CD14-positive monocyte (primary cell): ENCODE measurements at regions not wholly inside any gene's neighbourhood (a gene's known extent, or its start where the extent isn't known, plus 50 kb on each side); places are given as distances from the start of the nearest gene placed in this dataset.

ENCODE experiments used
- DNase-seq, 3 donors: peaks; one replicate each; pipeline ENCODE4 v3.0.0-alpha.2; 2011 to 2022
- H2AFZ ChIP-seq: 2 replicates; pipeline ENCODE4 v1.6.0; 2012; ENCODE audit warnings: mild to moderate bottlenecking, low read depth, low read length, inconsistent platforms; ENCODE audit not compliant: insufficient read depth, poor library complexity, severe bottlenecking
- H3K27ac ChIP-seq, 2 donors: 1 replicate in 1 of 2; 2 replicates in 1 of 2; pipeline ENCODE4 v1.5.1; 2012 to 2013; ENCODE audit warnings: low read length in 2 of 2, control low read depth in 1 of 2, inconsistent platforms in 1 of 2, low read depth in 1 of 2, mild to moderate bottlenecking in 1 of 2
- H3K27me3 ChIP-seq, 2 donors: one replicate each; pipeline versions ENCODE4 v1.6.0 to v1.6.1; 2011 to 2013; ENCODE audit warnings: low read length in 2 of 2; ENCODE audit not compliant: control insufficient read depth in 2 of 2, insufficient read depth in 2 of 2
- H3K36me3 ChIP-seq, 2 donors: replicated peaks in 1 of 2; 1 replicate in 1 of 2; 2 replicates in 1 of 2; pipeline versions ENCODE4 v1.5.1 to v1.6.1; 2012 to 2013; ENCODE audit warnings: low read length in 2 of 2, control low read depth in 1 of 2, inconsistent platforms in 1 of 2, mild to moderate bottlenecking in 1 of 2; ENCODE audit not compliant: insufficient read depth in 2 of 2, control insufficient read depth in 1 of 2
- H3K4me1 ChIP-seq, 2 donors: 1 replicate in 1 of 2; 2 replicates in 1 of 2; pipeline versions ENCODE4 v1.5.1 to v1.6.1; 2012 to 2013; ENCODE audit warnings: low read length in 2 of 2, control low read depth in 1 of 2, inconsistent platforms in 1 of 2, mild to moderate bottlenecking in 1 of 2, moderate library complexity in 1 of 2; ENCODE audit not compliant: insufficient read depth in 2 of 2, control insufficient read depth in 1 of 2
- H3K4me2 ChIP-seq: replicated peaks from 2 replicates; pipeline ENCODE3; 2012; ENCODE audit warnings: low read length, moderate library complexity, mild to moderate bottlenecking; ENCODE audit not compliant: poor library complexity, severe bottlenecking; ENCODE audit errors: extremely low read depth
- H3K4me3 ChIP-seq, 3 experiments: fragments of 200-600 bp in 1 of 3; sonication (generic) in 1 of 3; replicated peaks in 1 of 3; 1 replicate in 2 of 3; 2 replicates in 1 of 3; pipeline ENCODE4 v1.5.1; 2011 to 2013; ENCODE audit warnings: low read length in 3 of 3, mild to moderate bottlenecking in 3 of 3, control low read depth in 2 of 3, low read depth in 2 of 3, inconsistent platforms in 1 of 3, moderate library complexity in 1 of 3
- H3K79me2 ChIP-seq: 2 replicates; pipeline ENCODE4 v1.6.0; 2012; ENCODE audit warnings: mild to moderate bottlenecking, control low read depth, inconsistent platforms, low read length, moderate library complexity; ENCODE audit not compliant: insufficient read depth
- H3K9ac ChIP-seq: 2 replicates; pipeline ENCODE4 v1.6.0; 2017; ENCODE audit warnings: low read length, mild to moderate bottlenecking; ENCODE audit not compliant: insufficient read depth, poor library complexity, severe bottlenecking
- H3K9me3 ChIP-seq, 2 donors: replicated peaks in 1 of 2; 1 replicate in 1 of 2; 2 replicates in 1 of 2; pipeline versions ENCODE4 v1.5.1 to v1.6.1; 2012 to 2013; ENCODE audit warnings: low read length in 2 of 2, control low read depth in 1 of 2; ENCODE audit not compliant: control insufficient read depth in 1 of 2, insufficient read depth in 1 of 2
- H4K20me1 ChIP-seq: 2 replicates; pipeline ENCODE4 v1.6.0; 2012; ENCODE audit warnings: mild to moderate bottlenecking, low read length, control low read depth, moderate library complexity; ENCODE audit not compliant: insufficient read depth
- H3K27ac Mint-ChIP-seq, 7 donors: one replicate each; pipeline ENCODE4 v1.8.0; 2020; ENCODE audit warnings: mild to moderate bottlenecking in 7 of 7, mixed read lengths in 7 of 7, moderate library complexity in 6 of 7, inconsistent platforms in 2 of 7
- H3K27me3 Mint-ChIP-seq, 3 donors: one replicate each; pipeline ENCODE4 v1.8.0; 2021 to 2022; ENCODE audit warnings: low read depth in 3 of 3, mild to moderate bottlenecking in 3 of 3, mixed read lengths in 3 of 3, moderate library complexity in 3 of 3, inconsistent platforms in 1 of 3
- H3K36me3 Mint-ChIP-seq, 2 donors: one replicate each; pipeline ENCODE4 v1.8.0; 2020; ENCODE audit warnings: mixed read lengths in 2 of 2, inconsistent platforms in 1 of 2, mild to moderate bottlenecking in 1 of 2
- H3K4me1 Mint-ChIP-seq: one replicate; pipeline ENCODE4 v1.8.0; 2020; ENCODE audit warnings: mild to moderate bottlenecking, mixed read lengths
- H3K4me3 Mint-ChIP-seq, 2 donors: one replicate each; pipeline ENCODE4 v1.8.0; 2020; ENCODE audit warnings: mild to moderate bottlenecking in 2 of 2, mixed read lengths in 2 of 2, moderate library complexity in 1 of 2
- H3K9me3 Mint-ChIP-seq, 7 donors: one replicate each; pipeline ENCODE4 v1.8.0; 2020 to 2022; ENCODE audit warnings: mixed read lengths in 7 of 7, mild to moderate bottlenecking in 6 of 7, moderate library complexity in 6 of 7, inconsistent platforms in 2 of 7
- WGBS: methylation state at CpG from one replicate; pipeline ENCODE4 v1.1.5; 2013; ENCODE audit warnings: missing lambda C conversion rate; ENCODE audit not compliant: insufficient coverage; 5-methylcytosine and 5-hydroxymethylcytosine counted together
- intact Hi-C, 2 donors: fragments of 100-400 bp; cut with micrococcal nuclease; formaldehyde crosslinking; loops; one replicate each; pipeline versions ENCODE4 v1.15.0 to v1.15.1; 2023
- TF ChIP-seq, protein P1 (sequence below): fragments of 200-600 bp; IDR thresholded peaks from one replicate; pipeline ENCODE4 v1.8.0; 2022; ENCODE audit warnings: antibody characterized with exemption, mild to moderate bottlenecking

DNA sequence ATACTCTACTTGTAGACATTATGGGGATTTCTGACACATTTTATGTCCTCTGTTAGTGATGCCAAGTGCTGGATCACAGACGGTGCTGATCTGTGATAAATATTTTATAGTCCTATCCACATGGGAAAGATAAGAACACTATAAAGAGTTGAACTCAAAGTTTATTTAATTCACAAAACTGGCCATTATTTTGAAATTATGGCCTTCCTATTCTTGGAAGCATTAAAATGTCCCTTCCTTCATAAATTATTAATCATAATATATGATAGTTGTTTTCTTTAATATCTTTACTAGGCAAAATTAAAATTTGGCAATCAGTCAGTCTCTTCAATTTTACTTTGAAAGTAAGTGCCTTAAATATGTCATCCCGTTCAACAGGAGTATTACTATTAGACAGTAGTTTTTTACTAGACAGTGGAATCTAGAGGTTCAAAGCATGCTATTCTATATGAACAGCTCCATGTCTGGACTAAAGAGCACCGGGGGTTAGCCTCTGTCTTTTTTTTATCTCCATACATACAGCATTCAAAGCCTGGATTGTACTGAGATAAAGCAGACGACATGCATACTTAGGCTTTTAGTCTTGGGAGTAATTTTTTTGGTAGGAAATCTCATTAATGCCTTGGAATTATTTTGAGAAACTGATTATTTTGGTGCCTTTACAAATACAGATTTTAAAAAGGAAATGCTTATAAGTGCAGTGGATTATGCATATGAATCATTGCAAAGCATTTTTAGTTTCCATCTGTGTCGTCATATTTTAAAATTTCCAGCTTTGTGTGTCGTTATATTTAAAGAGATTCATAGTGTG lies 306.1 kb upstream of the RGS6 start:
- Mint-ChIP-seq H3K27ac (no peak overlapping the region), H3K9me3 (peaks cover 3 to 7% (median 4%) of the 10 kb centered on the region in 7 donors), H3K36me3 (peaks cover 45 to 58% of the 10 kb centered on the region in 2 donors), H3K27me3 (peaks cover 0 to 5% (median 0%) of the 10 kb centered on the region in 3 donors), H3K4me1 (peaks cover 6% of the 10 kb centered on the region), H3K4me3 (no peak overlapping the region)
- H3K4me1 ChIP-seq, result peaks cover 0 to 3% of the 10 kb centered on the region in 2 donors
- peaks cover 0 to 3% of the 10 kb centered on the region in 2 donors for H3K9me3 ChIP-seq
- H3K9ac ChIP-seq, result no peak overlapping the region
- no peak overlapping the region for H3K4me2 ChIP-seq
- peaks cover 21 to 63% of the 10 kb centered on the region in 2 donors for H3K36me3 ChIP-seq
- no CpG with 5 or more reads among the region's 6 CpGs for WGBS
- TF ChIP-seq, protein P1, sequence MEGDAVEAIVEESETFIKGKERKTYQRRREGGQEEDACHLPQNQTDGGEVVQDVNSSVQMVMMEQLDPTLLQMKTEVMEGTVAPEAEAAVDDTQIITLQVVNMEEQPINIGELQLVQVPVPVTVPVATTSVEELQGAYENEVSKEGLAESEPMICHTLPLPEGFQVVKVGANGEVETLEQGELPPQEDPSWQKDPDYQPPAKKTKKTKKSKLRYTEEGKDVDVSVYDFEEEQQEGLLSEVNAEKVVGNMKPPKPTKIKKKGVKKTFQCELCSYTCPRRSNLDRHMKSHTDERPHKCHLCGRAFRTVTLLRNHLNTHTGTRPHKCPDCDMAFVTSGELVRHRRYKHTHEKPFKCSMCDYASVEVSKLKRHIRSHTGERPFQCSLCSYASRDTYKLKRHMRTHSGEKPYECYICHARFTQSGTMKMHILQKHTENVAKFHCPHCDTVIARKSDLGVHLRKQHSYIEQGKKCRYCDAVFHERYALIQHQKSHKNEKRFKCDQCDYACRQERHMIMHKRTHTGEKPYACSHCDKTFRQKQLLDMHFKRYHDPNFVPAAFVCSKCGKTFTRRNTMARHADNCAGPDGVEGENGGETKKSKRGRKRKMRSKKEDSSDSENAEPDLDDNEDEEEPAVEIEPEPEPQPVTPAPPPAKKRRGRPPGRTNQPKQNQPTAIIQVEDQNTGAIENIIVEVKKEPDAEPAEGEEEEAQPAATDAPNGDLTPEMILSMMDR, result no peak
- no peak overlapping the region for H2AFZ ChIP-seq
- H3K79me2 ChIP-seq, result no peaks in the 10 kb centered on the region
- DNase-seq, result no peak
- H3K27ac ChIP-seq, result no peak overlapping the region
- no peaks in the 10 kb centered on the region for H3K27me3 ChIP-seq
- no peak overlapping the region for H3K4me3 ChIP-seq
- intact Hi-C loops, result no loop called here
- peaks cover 13% of the 10 kb centered on the region for H4K20me1 ChIP-seq

- no peak overlapping the region for H3K27ac ChIP-seq
- TF ChIP-seq, protein P1, result no peak
- H3K27ac Mint-ChIP-seq, result no peak overlapping the region
- peaks cover 0 to 1% (median 0%) of the 10 kb centered on the region in 3 donors for H3K27me3 Mint-ChIP-seq
- intact Hi-C loops, result no loop called here
- no peak overlapping the region for H3K4me3 Mint-ChIP-seq
- H4K20me1 ChIP-seq, result peaks cover 13% of the 10 kb centered on the region
- no peak overlapping the region for H2AFZ ChIP-seq
- H3K4me1 ChIP-seq, result peaks cover 0 to 3% of the 10 kb centered on the region in 2 donors
- no peak for DNase-seq
- H3K36me3 Mint-ChIP-seq, result peaks cover 46 to 63% of the 10 kb centered on the region in 2 donors
- H3K9me3 ChIP-seq, result peaks cover 0 to 7% of the 10 kb centered on the region in 2 donors
- H3K9me3 Mint-ChIP-seq, result peaks cover 3 to 13% (median 8%) of the 10 kb centered on the region in 7 donors
- H3K79me2 ChIP-seq, result no peaks in the 10 kb centered on the region
- H3K4me1 Mint-ChIP-seq, result peaks cover 6% of the 10 kb centered on the region
- no peak overlapping the region for H3K4me2 ChIP-seq
- no peaks in the 10 kb centered on the region for H3K27me3 ChIP-seq
- H3K4me3 ChIP-seq, result no peak overlapping the region
- no peak overlapping the region for H3K9ac ChIP-seq
- H3K36me3 ChIP-seq, result peaks cover 28 to 55% of the 10 kb centered on the region in 2 donors
These were observed 303.8 kb upstream of the RGS6 start for GRCh38 chr14:71628433-71628832.
